ENCODE measurements at regions not wholly inside any gene's neighbourhood (a gene's known extent, or its start where the extent isn't known, plus 50 kb on each side); places are given as distances from the start of the nearest gene placed in this dataset.

GRCh38 chr2:126575631-126576030 is 80.3 kb upstream of the GYPC start:
- TF ChIP-seq CTCF (IDR thresholded peaks at IDR 0.05) (no peak), EZH2 (IDR thresholded peaks at IDR 0.05; ENCODE audit: borderline replicate concordance, insufficient read depth, low read depth, low read length, poor library complexity, severe bottlenecking) (no peak)
